CD4-positive, alpha-beta memory T cell (primary cell): ENCODE measurements at regions not wholly inside any gene's neighbourhood (a gene's known extent, or its start where the extent isn't known, plus 50 kb on each side); places are given as distances from the start of the nearest gene placed in this dataset.

ENCODE experiments used
- CTCF ChIA-PET: fragments of 350-600 bp; sonication (Branson Sonifier 250); formaldehyde crosslinking; loops from one replicate; lab custom pipeline; 2021; ENCODE audit warnings: inconsistent platforms; ENCODE audit not compliant: partially characterized antibody; lab: Charles Lee
- POLR2A ChIA-PET: fragments of 350-600 bp; sonication (Branson Sonifier 250); formaldehyde crosslinking; loops from one replicate; lab custom pipeline; 2021; ENCODE audit not compliant: partially characterized antibody; lab: Charles Lee
- DNase-seq, 5 donors: peaks; one replicate each; pipeline versions ENCODE4 v3.0.0 to v3.0.0-alpha.2; 2020 to 2022; ENCODE audit warnings: mixed read lengths in 1 of 5
- H3K27ac ChIP-seq: one replicate; pipeline ENCODE4 v1.7.0; 2013; ENCODE audit warnings: low read depth, low read length
- H3K27me3 ChIP-seq: 2 replicates; pipeline ENCODE4 v1.7.0; 2013; ENCODE audit warnings: mild to moderate bottlenecking, low read length, moderate library complexity; ENCODE audit not compliant: insufficient read depth
- H3K36me3 ChIP-seq: 2 replicates; pipeline ENCODE4 v1.7.0; 2013; ENCODE audit warnings: mild to moderate bottlenecking, low read length, moderate library complexity; ENCODE audit not compliant: insufficient read depth
- H3K4me1 ChIP-seq: 2 replicates; pipeline ENCODE4 v1.7.0; 2013; ENCODE audit warnings: mild to moderate bottlenecking, low read length, moderate library complexity; ENCODE audit not compliant: insufficient read depth
- H3K4me3 ChIP-seq, 2 donors: one replicate each; pipeline ENCODE4 v1.7.0; 2013; ENCODE audit warnings: low read length in 2 of 2, mild to moderate bottlenecking in 1 of 2
- H3K9me3 ChIP-seq, 2 donors: one replicate each; pipeline ENCODE4 v1.7.0; 2013; ENCODE audit warnings: low read length in 2 of 2, control low read depth in 1 of 2; ENCODE audit not compliant: control insufficient read depth in 1 of 2
- H3K27ac Mint-ChIP-seq, 7 donors: one replicate each; pipeline ENCODE4 v1.8.0; 2020 to 2021; ENCODE audit warnings: mixed read lengths in 7 of 7, mild to moderate bottlenecking in 6 of 7, inconsistent platforms in 3 of 7, moderate library complexity in 3 of 7
- H3K27me3 Mint-ChIP-seq, 2 donors: one replicate each; pipeline ENCODE4 v1.8.0; 2020 to 2021; ENCODE audit warnings: mixed read lengths in 2 of 2
- H3K36me3 Mint-ChIP-seq, 2 donors: one replicate each; pipeline ENCODE4 v1.8.0; 2020 to 2021; ENCODE audit warnings: mixed read lengths in 2 of 2, inconsistent platforms in 1 of 2, mild to moderate bottlenecking in 1 of 2
- H3K4me1 Mint-ChIP-seq, 4 donors: one replicate each; pipeline ENCODE4 v1.8.0; 2020 to 2021; ENCODE audit warnings: mixed read lengths in 4 of 4, mild to moderate bottlenecking in 1 of 4
- H3K4me3 Mint-ChIP-seq, 8 donors: one replicate each; pipeline ENCODE4 v1.8.0; 2020 to 2021; ENCODE audit warnings: mixed read lengths in 8 of 8, mild to moderate bottlenecking in 7 of 8, moderate library complexity in 6 of 8, inconsistent platforms in 3 of 8
- H3K9me3 Mint-ChIP-seq, 8 donors: one replicate each; pipeline ENCODE4 v1.8.0; 2020 to 2021; ENCODE audit warnings: mixed read lengths in 8 of 8, mild to moderate bottlenecking in 5 of 8, inconsistent platforms in 3 of 8, moderate library complexity in 1 of 8
- intact Hi-C: fragments of 100-400 bp; cut with micrococcal nuclease; formaldehyde crosslinking; loops from one replicate; pipeline ENCODE4 v1.15.1; 2023

DNA sequence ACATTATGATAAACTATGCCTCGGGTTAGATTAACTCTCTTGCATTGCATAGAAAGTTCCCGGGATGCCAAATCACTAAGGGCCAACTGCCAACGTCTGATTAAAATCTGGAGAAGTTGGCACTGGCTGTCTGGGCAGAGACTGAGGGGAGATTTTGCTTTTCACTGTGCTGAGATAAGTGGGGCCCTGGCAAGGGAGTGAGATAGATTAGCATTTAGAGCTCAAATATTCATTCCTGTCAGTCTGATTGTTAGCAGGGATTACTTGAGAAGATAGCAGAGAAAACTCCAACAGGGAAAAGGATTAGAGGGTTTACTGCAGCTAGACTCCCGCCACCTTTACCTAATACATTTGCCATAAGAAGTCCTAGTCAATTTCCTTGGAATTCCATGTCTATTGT, 714.1 kb upstream of the CHRM3 start:
- Mint-ChIP-seq H3K36me3 (no peaks in the 10 kb centered on the region), H3K27me3 (no peaks in the 10 kb centered on the region), H3K4me3 (no peak overlapping the region), H3K27ac (no peak overlapping the region), H3K9me3 (peaks cover 0 to 6% (median 3%) of the 10 kb centered on the region in 8 donors), H3K4me1 (no peaks in the 10 kb centered on the region)
- ChIA-PET CTCF (no interaction called here), POLR2A (no interaction called here)
- Histone ChIP-seq H3K9me3 (no peaks in the 10 kb centered on the region), H3K27me3 (no peaks in the 10 kb centered on the region), H3K36me3 (no peaks in the 10 kb centered on the region), H3K4me1 (no peaks in the 10 kb centered on the region), H3K4me3 (no peak overlapping the region), H3K27ac (no peak overlapping the region)
- intact Hi-C loops = no loop called here
- DNase-seq = no peak

DNA sequence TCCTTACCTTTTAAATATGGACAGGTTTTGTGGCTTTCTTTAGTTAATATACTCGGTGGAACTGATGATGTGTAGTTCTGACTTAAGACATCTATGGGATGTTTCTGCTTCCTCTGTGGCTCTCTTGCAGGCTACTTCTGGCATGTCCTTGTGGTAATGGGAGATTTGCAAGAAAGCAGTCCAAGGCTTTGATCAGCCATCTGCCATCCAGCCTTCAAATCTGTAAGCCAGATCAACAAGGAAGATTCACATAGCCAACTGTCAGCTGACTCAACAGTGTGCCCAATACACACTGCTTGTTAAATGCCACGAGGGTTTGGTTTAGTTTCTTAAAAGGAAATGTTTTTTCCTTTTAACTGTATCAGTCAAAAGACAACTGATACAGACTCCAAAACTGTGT, 722.2 kb upstream of the CHRM3 start:
- H3K27me3 ChIP-seq = no peaks in the 10 kb centered on the region
- H3K36me3 ChIP-seq = no peaks in the 10 kb centered on the region
- peaks cover 0 to 8% (median 3%) of the 10 kb centered on the region in 8 donors for H3K9me3 Mint-ChIP-seq
- H3K27me3 Mint-ChIP-seq = no peaks in the 10 kb centered on the region
- intact Hi-C loops = no loop called here
- ChIA-PET CTCF (no interaction called here), POLR2A (no interaction called here)
- DNase-seq = no peak
- no peaks in the 10 kb centered on the region for H3K4me1 ChIP-seq
- H3K27ac Mint-ChIP-seq = no peak overlapping the region
- no peaks in the 10 kb centered on the region for H3K4me1 Mint-ChIP-seq
- H3K36me3 Mint-ChIP-seq = no peaks in the 10 kb centered on the region
- no peak overlapping the region for H3K4me3 ChIP-seq
- H3K4me3 Mint-ChIP-seq = no peak overlapping the region
- H3K27ac ChIP-seq = no peak overlapping the region
- peaks cover 0 to 5% of the 10 kb centered on the region in 2 donors for H3K9me3 ChIP-seq

DNA sequence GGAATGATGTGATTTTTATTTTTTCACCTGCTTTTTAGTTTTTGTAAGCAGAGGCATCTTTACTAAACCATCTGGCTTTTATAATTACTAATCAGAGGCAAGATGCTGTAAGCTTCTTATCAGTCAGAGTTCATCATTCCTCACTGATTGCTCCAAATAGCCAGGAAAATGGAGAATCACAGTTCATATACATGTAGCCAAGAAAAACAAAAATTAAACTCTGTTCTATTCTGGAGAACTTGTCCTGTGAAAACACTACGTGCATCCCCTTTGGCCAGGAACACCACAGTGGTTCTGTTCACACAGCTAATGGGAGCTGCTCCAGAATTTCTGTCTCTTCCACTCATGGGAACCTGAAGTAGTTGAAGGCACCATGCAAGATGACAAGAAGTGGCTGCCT, 725.5 kb upstream of the CHRM3 start:
- H3K4me3 Mint-ChIP-seq = no peak overlapping the region
- no peaks in the 10 kb centered on the region for H3K27me3 Mint-ChIP-seq
- peaks cover 0 to 11% (median 4%) of the 10 kb centered on the region in 8 donors for H3K9me3 Mint-ChIP-seq
- intact Hi-C loops = no loop called here
- Histone ChIP-seq H3K9me3 (peaks cover 0 to 5% of the 10 kb centered on the region in 2 donors), H3K27ac (no peak overlapping the region), H3K27me3 (no peaks in the 10 kb centered on the region), H3K4me1 (no peaks in the 10 kb centered on the region), H3K4me3 (no peak overlapping the region), H3K36me3 (no peaks in the 10 kb centered on the region)
- ChIA-PET CTCF (no interaction called here), POLR2A (no interaction called here)
- H3K4me1 Mint-ChIP-seq = no peaks in the 10 kb centered on the region
- no peaks in the 10 kb centered on the region for H3K36me3 Mint-ChIP-seq
- no peak overlapping the region for H3K27ac Mint-ChIP-seq
- DNase-seq = no peak

DNA sequence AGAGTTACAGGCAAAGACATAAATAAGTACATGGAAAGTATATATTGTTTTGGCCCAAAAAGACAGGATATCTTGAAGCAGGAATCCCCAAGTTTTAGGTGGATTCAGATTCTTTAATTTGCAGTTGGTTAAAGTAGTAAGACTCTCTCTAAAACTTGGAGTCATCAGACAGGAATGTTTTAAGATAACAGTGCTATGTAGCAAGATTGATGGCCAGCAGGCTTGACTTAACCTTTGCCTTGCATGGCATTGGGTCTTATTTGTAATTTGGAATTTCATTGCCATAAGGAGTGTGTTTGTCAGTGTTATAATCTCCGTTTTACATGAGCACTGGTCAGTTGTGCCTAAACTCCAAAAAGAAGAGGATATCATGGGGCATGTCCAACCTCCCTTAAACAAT, 727.6 kb upstream of the CHRM3 start:
- Mint-ChIP-seq H3K27ac (no peak overlapping the region), H3K27me3 (no peaks in the 10 kb centered on the region), H3K36me3 (no peaks in the 10 kb centered on the region), H3K4me1 (no peaks in the 10 kb centered on the region), H3K9me3 (peaks cover 0 to 11% (median 4%) of the 10 kb centered on the region in 8 donors), H3K4me3 (no peak overlapping the region)
- POLR2A ChIA-PET = no interaction called here
- CTCF ChIA-PET = no interaction called here
- no peak overlapping the region for H3K27ac ChIP-seq
- H3K4me3 ChIP-seq = no peak overlapping the region
- H3K4me1 ChIP-seq = no peaks in the 10 kb centered on the region
- H3K27me3 ChIP-seq = no peaks in the 10 kb centered on the region
- no peaks in the 10 kb centered on the region for H3K36me3 ChIP-seq
- H3K9me3 ChIP-seq = peaks cover 0 to 5% of the 10 kb centered on the region in 2 donors
- intact Hi-C loops = no loop called here
- DNase-seq = no peak

DNA sequence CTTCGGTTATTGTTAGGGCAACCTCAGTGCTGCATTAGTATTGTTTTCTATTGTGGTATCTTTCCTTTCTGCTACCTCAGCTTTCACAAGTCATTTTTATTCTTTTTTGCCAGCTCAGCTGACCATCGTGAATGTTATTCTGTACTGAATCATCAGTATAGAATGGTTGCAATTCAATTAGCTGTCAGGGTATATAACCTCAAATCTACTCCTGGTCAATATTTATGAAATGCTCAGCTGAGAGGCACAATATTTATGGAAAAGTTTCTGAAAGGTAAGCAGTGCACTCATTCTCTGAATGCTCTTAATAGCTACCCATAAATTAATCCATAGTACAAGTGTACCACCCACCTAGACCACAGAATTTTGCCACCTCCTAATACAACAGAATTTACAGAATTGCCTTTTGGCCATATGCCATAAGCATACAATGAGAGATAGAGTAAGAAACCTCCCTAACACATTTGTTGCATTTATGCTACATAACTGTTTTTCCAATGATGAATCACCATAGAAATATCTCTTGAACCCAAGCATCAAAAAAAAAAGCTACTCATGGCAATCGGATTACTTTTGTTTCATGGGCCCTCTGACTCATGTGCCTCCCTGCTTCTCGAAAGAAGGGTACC, 732.6 kb upstream of the CHRM3 start:
- Mint-ChIP-seq H3K27ac (no peak overlapping the region), H3K27me3 (no peaks in the 10 kb centered on the region), H3K4me3 (no peak overlapping the region), H3K36me3 (no peaks in the 10 kb centered on the region), H3K9me3 (peaks cover 0 to 8% (median 1%) of the 10 kb centered on the region in 8 donors), H3K4me1 (no peaks in the 10 kb centered on the region)
- ChIA-PET CTCF (no interaction called here), POLR2A (no interaction called here)
- no peak for DNase-seq
- Histone ChIP-seq H3K9me3 (no peaks in the 10 kb centered on the region), H3K4me3 (no peak overlapping the region), H3K36me3 (no peaks in the 10 kb centered on the region), H3K27me3 (no peaks in the 10 kb centered on the region), H3K4me1 (no peaks in the 10 kb centered on the region), H3K27ac (no peak overlapping the region)
- intact Hi-C loops = no loop called here

DNA sequence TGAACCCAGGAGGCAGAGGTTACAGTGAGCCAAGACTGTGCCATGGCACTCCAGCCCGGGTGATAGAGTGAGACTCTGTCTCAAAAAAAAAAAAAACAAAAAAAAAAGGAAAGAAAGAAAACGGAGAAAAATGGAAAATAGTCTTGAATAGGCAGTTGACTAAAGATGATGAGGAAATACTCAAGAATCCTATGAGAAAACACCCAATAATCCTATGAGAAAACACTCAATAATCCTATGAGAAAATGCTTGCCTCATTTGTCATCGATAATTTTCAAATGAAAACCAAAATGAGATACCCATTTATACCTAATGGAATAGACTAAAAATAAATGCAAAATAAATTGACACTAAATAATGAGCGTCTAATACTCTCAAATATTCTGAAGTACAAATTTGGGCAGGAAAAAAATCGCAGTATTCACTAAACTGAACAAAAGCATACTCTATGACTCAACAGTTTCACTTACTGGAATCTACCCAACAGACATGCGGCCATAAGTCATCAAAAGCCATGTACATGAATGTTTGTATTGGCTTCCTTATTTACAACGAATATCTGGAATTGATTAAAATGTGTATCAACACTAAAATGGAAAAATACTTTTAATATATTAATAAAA, 733.9 kb upstream of the CHRM3 start:
- no peaks in the 10 kb centered on the region for H3K4me1 ChIP-seq
- ChIA-PET POLR2A (no interaction called here), CTCF (no interaction called here)
- H3K9me3 ChIP-seq = no peaks in the 10 kb centered on the region
- H3K27ac ChIP-seq = no peak overlapping the region
- no peak overlapping the region for H3K4me3 ChIP-seq
- H3K4me1 Mint-ChIP-seq = no peaks in the 10 kb centered on the region
- H3K27me3 Mint-ChIP-seq = no peaks in the 10 kb centered on the region
- no peak overlapping the region for H3K4me3 Mint-ChIP-seq
- no peak for DNase-seq
- no peaks in the 10 kb centered on the region for H3K36me3 Mint-ChIP-seq
- H3K27me3 ChIP-seq = no peaks in the 10 kb centered on the region
- H3K9me3 Mint-ChIP-seq = peaks cover 0 to 3% (median 0%) of the 10 kb centered on the region in 8 donors
- no peaks in the 10 kb centered on the region for H3K36me3 ChIP-seq
- H3K27ac Mint-ChIP-seq = no peak overlapping the region
- intact Hi-C loops = no loop called here

DNA sequence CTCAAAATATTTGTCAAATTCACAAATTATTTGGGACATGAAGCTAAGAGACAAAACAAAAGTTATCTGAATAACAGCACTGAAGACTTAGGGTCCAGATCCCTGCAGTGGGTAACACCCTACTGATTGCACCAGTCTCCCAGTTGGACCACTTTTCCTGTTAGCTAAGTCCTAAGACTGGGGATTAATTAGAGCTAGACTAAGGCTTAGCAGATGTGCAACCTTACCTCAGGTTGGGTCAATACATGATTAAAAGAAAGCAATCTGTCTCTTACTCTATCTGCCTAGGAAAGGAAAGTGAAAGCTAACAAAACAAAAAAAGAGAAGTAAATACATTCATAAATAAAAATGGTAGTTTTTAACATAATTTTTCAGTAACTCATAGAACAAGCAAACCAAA, 737.2 kb upstream of the CHRM3 start:
- H3K27ac Mint-ChIP-seq = no peak overlapping the region
- Histone ChIP-seq H3K9me3 (no peaks in the 10 kb centered on the region), H3K4me1 (no peaks in the 10 kb centered on the region), H3K36me3 (no peaks in the 10 kb centered on the region), H3K27me3 (no peaks in the 10 kb centered on the region), H3K27ac (no peak overlapping the region), H3K4me3 (no peak overlapping the region)
- ChIA-PET CTCF (no interaction called here), POLR2A (no interaction called here)
- peaks cover 0 to 7% (median 0%) of the 10 kb centered on the region in 8 donors for H3K9me3 Mint-ChIP-seq
- intact Hi-C loops = no loop called here
- DNase-seq = no peak
- H3K4me3 Mint-ChIP-seq = no peak overlapping the region
- H3K4me1 Mint-ChIP-seq = no peaks in the 10 kb centered on the region
- no peaks in the 10 kb centered on the region for H3K36me3 Mint-ChIP-seq
- no peaks in the 10 kb centered on the region for H3K27me3 Mint-ChIP-seq
